Liver (tissue), 8 donors: ENCODE measurements at regions not wholly inside any gene's neighbourhood (a gene's known extent, or its start where the extent isn't known, plus 50 kb on each side); places are given as distances from the start of the nearest gene placed in this dataset.

ENCODE experiments used
- DNase-seq: peaks from one replicate; pipeline ENCODE4 v3.0.0-alpha.2; 2017; ENCODE audit warnings: low spot score
- H3K27ac ChIP-seq, 2 donors: one replicate each; pipeline ENCODE4 v1.7.0; 2013; ENCODE audit warnings: inconsistent platforms in 2 of 2, low read length in 2 of 2, control low read depth in 1 of 2, low read depth in 1 of 2, mild to moderate bottlenecking in 1 of 2
- H3K27me3 ChIP-seq, 4 donors: one replicate each; pipeline versions ENCODE4 v1.6.1 to v1.7.0; 2013; ENCODE audit warnings: low read length in 3 of 4, inconsistent platforms in 1 of 4, mild to moderate bottlenecking in 1 of 4, moderate library complexity in 1 of 4; ENCODE audit not compliant: control insufficient read depth in 4 of 4, insufficient read depth in 4 of 4
- H3K36me3 ChIP-seq, 4 donors: one replicate each; pipeline versions ENCODE4 v1.6.1 to v1.7.0; 2013; ENCODE audit warnings: low read length in 3 of 4, mild to moderate bottlenecking in 3 of 4, low read depth in 1 of 4, moderate library complexity in 1 of 4; ENCODE audit not compliant: control insufficient read depth in 4 of 4, insufficient read depth in 3 of 4
- H3K4me1 ChIP-seq, 4 donors: one replicate each; pipeline versions ENCODE4 v1.6.1 to v1.7.0; 2013; ENCODE audit warnings: low read length in 3 of 4, mild to moderate bottlenecking in 3 of 4, moderate library complexity in 1 of 4; ENCODE audit not compliant: control insufficient read depth in 4 of 4, insufficient read depth in 4 of 4
- H3K4me3 ChIP-seq, 3 donors: one replicate each; pipeline versions ENCODE4 v1.6.1 to v1.7.0; 2013; ENCODE audit warnings: low read length in 3 of 3, control low read depth in 1 of 3, low read depth in 1 of 3, mild to moderate bottlenecking in 1 of 3
- H3K9ac ChIP-seq, 2 donors: one replicate each; pipeline ENCODE4 v1.7.0; 2013; ENCODE audit warnings: low read length in 2 of 2, mild to moderate bottlenecking in 2 of 2, moderate library complexity in 2 of 2, control low read depth in 1 of 2, low read depth in 1 of 2
- H3K9me3 ChIP-seq, 4 donors: one replicate each; pipeline versions ENCODE4 v1.6.1 to v1.7.0; 2013; ENCODE audit warnings: low read length in 3 of 4; ENCODE audit not compliant: control insufficient read depth in 4 of 4
- ATF3 ChIP-seq: IDR thresholded peaks from 2 replicates; pipeline ENCODE4 v1.6.1; 2016; ENCODE audit warnings: antibody characterized with exemption
- EGR1 ChIP-seq, 2 donors: IDR thresholded peaks; 2 replicates each; pipeline ENCODE4 v1.6.1; 2016 to 2018; ENCODE audit warnings: antibody characterized with exemption in 2 of 2, low read depth in 2 of 2
- FOXA1 ChIP-seq: IDR thresholded peaks from 2 replicates; pipeline ENCODE4 v1.6.1; 2016; ENCODE audit warnings: antibody characterized with exemption
- FOXA2 ChIP-seq: IDR thresholded peaks from 2 replicates; pipeline ENCODE4 v1.6.1; 2016; ENCODE audit warnings: antibody characterized with exemption
- GABPA ChIP-seq, 2 donors: IDR thresholded peaks in 1 of 2; conservative IDR thresholded peaks in 1 of 2; 2 replicates each; pipeline ENCODE4 v1.6.1; 2016; ENCODE audit warnings: antibody characterized with exemption in 2 of 2, mild to moderate bottlenecking in 1 of 2, moderate library complexity in 1 of 2
- HNF4A ChIP-seq, 2 donors: conservative IDR thresholded peaks; 2 replicates each; pipeline ENCODE4 v1.6.1; 2016; ENCODE audit warnings: antibody characterized with exemption in 2 of 2, mild to moderate bottlenecking in 2 of 2
- HNF4G ChIP-seq: IDR thresholded peaks from 2 replicates; pipeline ENCODE4 v1.6.1; 2016; ENCODE audit warnings: antibody characterized with exemption
- JUND ChIP-seq, 2 donors: IDR thresholded peaks; 2 replicates each; pipeline ENCODE4 v1.6.1; 2016; ENCODE audit warnings: antibody characterized with exemption in 2 of 2
- MAX ChIP-seq: IDR thresholded peaks from 2 replicates; pipeline ENCODE4 v1.6.1; 2016; ENCODE audit warnings: antibody characterized with exemption
- NR2F2 ChIP-seq: IDR thresholded peaks from 2 replicates; pipeline ENCODE4 v1.6.1; 2016; ENCODE audit warnings: antibody characterized with exemption
- RAD21 ChIP-seq, 2 donors: IDR thresholded peaks; 2 replicates each; pipeline ENCODE4 v1.6.1; 2016; ENCODE audit warnings: antibody characterized with exemption in 2 of 2, mild to moderate bottlenecking in 2 of 2
- REST ChIP-seq: IDR thresholded peaks from 2 replicates; pipeline ENCODE4 v1.6.1; 2016; ENCODE audit warnings: antibody characterized with exemption, mild to moderate bottlenecking
- RXRA ChIP-seq, 2 donors: IDR thresholded peaks; 2 replicates each; pipeline ENCODE4 v1.6.1; 2017 to 2018; ENCODE audit warnings: antibody characterized with exemption in 2 of 2, mild to moderate bottlenecking in 1 of 2
- SP1 ChIP-seq: IDR thresholded peaks from 2 replicates; pipeline ENCODE4 v1.6.1; 2018; ENCODE audit warnings: antibody characterized with exemption, mild to moderate bottlenecking
- TAF1 ChIP-seq: conservative IDR thresholded peaks from 2 replicates; pipeline ENCODE4 v1.6.1; 2016; ENCODE audit warnings: antibody characterized with exemption, mild to moderate bottlenecking
- YY1 ChIP-seq: IDR thresholded peaks from 2 replicates; pipeline ENCODE4 v1.6.1; 2016; ENCODE audit warnings: antibody characterized with exemption, mild to moderate bottlenecking
- ZBTB33 ChIP-seq: IDR thresholded peaks from 2 replicates; pipeline ENCODE4 v1.6.1; 2016; ENCODE audit warnings: antibody characterized with exemption
- WGBS: extraction: QIAGEN DNeasy Blood & Tissue Kit; methylation state at CpG from one replicate; pipeline ENCODE4 v1.1.7; 2013; 5-methylcytosine and 5-hydroxymethylcytosine counted together
- TF ChIP-seq, protein P1 (sequence below): fragments of 150-350 bp; IDR thresholded peaks from 2 replicates; pipeline ENCODE4 v1.5.1; 2017; ENCODE audit warnings: improper control_type of control experiment, low read depth, low read length; ENCODE audit not compliant: missing input control
- donor health status: healthy.
- donor health status: healthy.
- donor health status: healthy.
- donor health status: healthy.
- donor health status: healthy.

DNA sequence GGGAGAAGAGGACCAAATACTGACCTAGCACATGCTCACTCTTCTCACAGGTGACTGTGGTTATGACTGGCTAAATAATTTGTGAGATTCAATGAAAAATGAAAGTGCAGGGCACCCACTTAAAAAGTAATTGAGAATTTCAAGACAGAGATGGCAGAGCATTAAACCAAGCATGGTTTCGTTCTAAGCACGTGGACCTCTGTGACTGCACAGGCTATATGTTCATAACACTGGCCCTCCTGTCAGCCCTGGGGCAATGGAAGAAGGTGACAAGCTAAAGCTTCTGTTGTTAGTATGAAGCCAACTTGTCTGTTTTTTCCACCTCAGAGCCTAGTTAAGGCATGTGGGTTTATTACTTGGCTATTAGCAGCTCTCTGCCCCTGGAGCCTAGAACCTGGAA is 130.9 kb downstream of the FASLG start:
- no peak overlapping the region for H3K27ac ChIP-seq
- 96% methylated on average over 2 of the region's 2 CpGs for WGBS
- no peak overlapping the region for H3K4me3 ChIP-seq
- H3K9ac ChIP-seq: no peak overlapping the region
- no peaks in the 10 kb centered on the region for H3K9me3 ChIP-seq
- H3K36me3 ChIP-seq: no peaks in the 10 kb centered on the region
- TF ChIP-seq FOXA2: no peak
- no peak for TF ChIP-seq SP1
- no peak for TF ChIP-seq MAX
- TF ChIP-seq ATF3: no peak
- no peak for TF ChIP-seq JUND (IDR thresholded peaks at IDR 0.05)
- TF ChIP-seq REST: no peak
- no peak for TF ChIP-seq RAD21 (IDR thresholded peaks at IDR 0.05)
- TF ChIP-seq, protein P1, sequence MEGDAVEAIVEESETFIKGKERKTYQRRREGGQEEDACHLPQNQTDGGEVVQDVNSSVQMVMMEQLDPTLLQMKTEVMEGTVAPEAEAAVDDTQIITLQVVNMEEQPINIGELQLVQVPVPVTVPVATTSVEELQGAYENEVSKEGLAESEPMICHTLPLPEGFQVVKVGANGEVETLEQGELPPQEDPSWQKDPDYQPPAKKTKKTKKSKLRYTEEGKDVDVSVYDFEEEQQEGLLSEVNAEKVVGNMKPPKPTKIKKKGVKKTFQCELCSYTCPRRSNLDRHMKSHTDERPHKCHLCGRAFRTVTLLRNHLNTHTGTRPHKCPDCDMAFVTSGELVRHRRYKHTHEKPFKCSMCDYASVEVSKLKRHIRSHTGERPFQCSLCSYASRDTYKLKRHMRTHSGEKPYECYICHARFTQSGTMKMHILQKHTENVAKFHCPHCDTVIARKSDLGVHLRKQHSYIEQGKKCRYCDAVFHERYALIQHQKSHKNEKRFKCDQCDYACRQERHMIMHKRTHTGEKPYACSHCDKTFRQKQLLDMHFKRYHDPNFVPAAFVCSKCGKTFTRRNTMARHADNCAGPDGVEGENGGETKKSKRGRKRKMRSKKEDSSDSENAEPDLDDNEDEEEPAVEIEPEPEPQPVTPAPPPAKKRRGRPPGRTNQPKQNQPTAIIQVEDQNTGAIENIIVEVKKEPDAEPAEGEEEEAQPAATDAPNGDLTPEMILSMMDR: no peak
- TF ChIP-seq ZBTB33: no peak
- no peak for TF ChIP-seq GABPA (IDR thresholded peaks at IDR 0.05 in 1 of 2, conservative IDR thresholded peaks at IDR 0.05 in 1 of 2)
- no peak for TF ChIP-seq YY1
- no peak for TF ChIP-seq HNF4G
- no peak for TF ChIP-seq HNF4A (conservative IDR thresholded peaks at IDR 0.05)
- no peak for TF ChIP-seq EGR1 (IDR thresholded peaks at IDR 0.05; ENCODE audit: low read depth in 2 of 2)
- no peak for TF ChIP-seq TAF1
- no peak for TF ChIP-seq NR2F2
- TF ChIP-seq RXRA (IDR thresholded peaks at IDR 0.05): no peak
- peaks cover 0 to 2% (median 0%) of the 10 kb centered on the region in 4 donors for H3K27me3 ChIP-seq
- no peaks in the 10 kb centered on the region for H3K4me1 ChIP-seq
- DNase-seq: no peak

DNA sequence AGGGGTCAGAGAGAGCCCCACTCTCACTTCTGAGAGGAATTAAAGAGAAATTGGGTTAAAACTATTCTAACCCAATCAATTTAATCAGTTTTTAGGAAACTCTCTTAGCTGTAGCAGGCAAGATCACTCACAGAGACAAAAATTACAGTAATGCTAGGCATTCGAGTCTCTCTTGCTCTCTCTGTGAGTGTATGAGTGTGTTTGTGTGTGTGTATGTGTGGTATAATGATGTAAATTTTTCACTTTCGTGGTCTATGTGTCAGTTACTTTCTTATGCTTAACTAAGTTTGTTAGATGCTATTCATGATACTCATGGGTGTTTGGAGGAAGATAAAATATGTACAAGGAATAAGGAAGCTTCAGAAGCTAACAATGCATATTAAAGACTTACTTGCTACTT is 131.3 kb downstream of the FASLG start:
- TF ChIP-seq FOXA1 (no peak), JUND (IDR thresholded peaks at IDR 0.05) (no peak), HNF4A (conservative IDR thresholded peaks at IDR 0.05) (no peak), HNF4G (no peak), TAF1 (no peak), ATF3 (no peak), REST (no peak), NR2F2 (no peak), SP1 (no peak)
- TF ChIP-seq, protein P1: no peak
- no peak overlapping the region for H3K9ac ChIP-seq
- H3K36me3 ChIP-seq: no peaks in the 10 kb centered on the region
- peaks cover 0 to 2% (median 0%) of the 10 kb centered on the region in 4 donors for H3K27me3 ChIP-seq
- no peak overlapping the region for H3K4me3 ChIP-seq
- H3K9me3 ChIP-seq: no peaks in the 10 kb centered on the region
- no peak for DNase-seq
- WGBS: 85% methylated on average over 2 of the region's 2 CpGs
- no peak overlapping the region for H3K27ac ChIP-seq
- H3K4me1 ChIP-seq: no peaks in the 10 kb centered on the region
